ENCODE measurements at regions not wholly inside any gene's neighbourhood (a gene's known extent, or its start where the extent isn't known, plus 50 kb on each side); places are given as distances from the start of the nearest gene placed in this dataset.

- no peak overlapping the region for H3K4me2 ChIP-seq (ENCODE audit: extremely low read depth, insufficient read depth, low read length)
- no peak overlapping the region for H3K9ac ChIP-seq (ENCODE audit: insufficient read depth, low read length)
- no peak for TF ChIP-seq CTCF (conservative IDR thresholded peaks at IDR 0.05 in 1 of 2, IDR thresholded peaks at IDR 0.05 in 1 of 2; ENCODE audit: low read depth in 1 of 2, low read length in 2 of 2)
- TF ChIP-seq EZH2 (IDR thresholded peaks at IDR 0.05; ENCODE audit: low read length, missing control alignments): no peak
- no peak overlapping the region for H2AFZ ChIP-seq (ENCODE audit: low read length)
- no peaks in the 10 kb centered on the region for H3K27me3 ChIP-seq (ENCODE audit: control insufficient read depth, insufficient read depth, low read length)
- H3K36me3 ChIP-seq (ENCODE audit: control insufficient read depth, insufficient read depth, low read length): no peaks in the 10 kb centered on the region
- H3K79me2 ChIP-seq (ENCODE audit: control insufficient read depth, insufficient read depth, low read length): no peaks in the 10 kb centered on the region
- no peaks in the 10 kb centered on the region for H3K9me3 ChIP-seq (ENCODE audit: control insufficient read depth, insufficient read depth, low read depth, low read length)
- no peaks in the 10 kb centered on the region for H3K4me1 ChIP-seq (ENCODE audit: control insufficient read depth, extremely low read depth, insufficient read depth, low read length)
- no peak overlapping the region for H3K4me3 ChIP-seq (replicated peaks in 1 of 4; ENCODE audit: control extremely low read depth in 1 of 4, insufficient read depth in 1 of 4, low read depth in 3 of 4, low read length in 4 of 4)
- no peak overlapping the region for H3K27ac ChIP-seq (ENCODE audit: insufficient read depth, low read length)
- H4K20me1 ChIP-seq (ENCODE audit: control insufficient read depth, extremely low read depth, insufficient read depth, low read length): no peaks in the 10 kb centered on the region
- no peak for DNase-seq (ENCODE audit: low read depth in 2 of 2)
Measured at GRCh38 chr7:109527833-109528232, 958.2 kb downstream of the DNAJB9 start.

- Histone ChIP-seq H2AFZ (ENCODE audit: low read length) (no peak overlapping the region), H3K4me2 (ENCODE audit: extremely low read depth, insufficient read depth, low read length) (no peak overlapping the region), H3K9ac (ENCODE audit: insufficient read depth, low read length) (no peak overlapping the region), H3K27ac (ENCODE audit: insufficient read depth, low read length) (no peak overlapping the region), H3K36me3 (ENCODE audit: control insufficient read depth, insufficient read depth, low read length) (no peaks in the 10 kb centered on the region), H3K4me1 (ENCODE audit: control insufficient read depth, extremely low read depth, insufficient read depth, low read length) (no peaks in the 10 kb centered on the region), H4K20me1 (ENCODE audit: control insufficient read depth, extremely low read depth, insufficient read depth, low read length) (no peaks in the 10 kb centered on the region), H3K79me2 (ENCODE audit: control insufficient read depth, insufficient read depth, low read length) (no peaks in the 10 kb centered on the region), H3K9me3 (ENCODE audit: control insufficient read depth, insufficient read depth, low read depth, low read length) (no peaks in the 10 kb centered on the region), H3K4me3 (replicated peaks in 1 of 4; ENCODE audit: control extremely low read depth in 1 of 4, insufficient read depth in 1 of 4, low read depth in 3 of 4, low read length in 4 of 4) (no peak overlapping the region), H3K27me3 (ENCODE audit: control insufficient read depth, insufficient read depth, low read length) (no peaks in the 10 kb centered on the region)
- no peak for TF ChIP-seq CTCF (conservative IDR thresholded peaks at IDR 0.05 in 1 of 2, IDR thresholded peaks at IDR 0.05 in 1 of 2; ENCODE audit: low read depth in 1 of 2, low read length in 2 of 2)
- no peak for TF ChIP-seq EZH2 (IDR thresholded peaks at IDR 0.05; ENCODE audit: low read length, missing control alignments)
- DNase-seq (ENCODE audit: low read depth in 2 of 2): no peak
Measured at GRCh38 chr7:109529712-109530111, 960.0 kb downstream of the DNAJB9 start.

GRCh38 chr7:109532262-109532992, 962.8 kb downstream of the DNAJB9 start:
- TF ChIP-seq EZH2 (IDR thresholded peaks at IDR 0.05; ENCODE audit: low read length, missing control alignments) (no peak), CTCF (conservative IDR thresholded peaks at IDR 0.05 in 1 of 2, IDR thresholded peaks at IDR 0.05 in 1 of 2; ENCODE audit: low read depth in 1 of 2, low read length in 2 of 2) (no peak)
- H3K27ac ChIP-seq (ENCODE audit: insufficient read depth, low read length): no peak overlapping the region
- H3K4me3 ChIP-seq (replicated peaks in 1 of 4; ENCODE audit: control extremely low read depth in 1 of 4, insufficient read depth in 1 of 4, low read depth in 3 of 4, low read length in 4 of 4): no peak overlapping the region
- no peaks in the 10 kb centered on the region for H3K9me3 ChIP-seq (ENCODE audit: control insufficient read depth, insufficient read depth, low read depth, low read length)
- H2AFZ ChIP-seq (ENCODE audit: low read length): no peak overlapping the region
- H3K79me2 ChIP-seq (ENCODE audit: control insufficient read depth, insufficient read depth, low read length): no peaks in the 10 kb centered on the region
- no peaks in the 10 kb centered on the region for H3K27me3 ChIP-seq (ENCODE audit: control insufficient read depth, insufficient read depth, low read length)
- H4K20me1 ChIP-seq (ENCODE audit: control insufficient read depth, extremely low read depth, insufficient read depth, low read length): no peaks in the 10 kb centered on the region
- no peak for DNase-seq (ENCODE audit: low read depth in 2 of 2)
- H3K4me1 ChIP-seq (ENCODE audit: control insufficient read depth, extremely low read depth, insufficient read depth, low read length): no peaks in the 10 kb centered on the region
- no peak overlapping the region for H3K9ac ChIP-seq (ENCODE audit: insufficient read depth, low read length)
- H3K36me3 ChIP-seq (ENCODE audit: control insufficient read depth, insufficient read depth, low read length): no peaks in the 10 kb centered on the region
- H3K4me2 ChIP-seq (ENCODE audit: extremely low read depth, insufficient read depth, low read length): no peak overlapping the region

Measured in fibroblast of lung (primary cell).